ENCODE measurements at regions not wholly inside any gene's neighbourhood (a gene's known extent, or its start where the extent isn't known, plus 50 kb on each side); places are given as distances from the start of the nearest gene placed in this dataset.

DNA sequence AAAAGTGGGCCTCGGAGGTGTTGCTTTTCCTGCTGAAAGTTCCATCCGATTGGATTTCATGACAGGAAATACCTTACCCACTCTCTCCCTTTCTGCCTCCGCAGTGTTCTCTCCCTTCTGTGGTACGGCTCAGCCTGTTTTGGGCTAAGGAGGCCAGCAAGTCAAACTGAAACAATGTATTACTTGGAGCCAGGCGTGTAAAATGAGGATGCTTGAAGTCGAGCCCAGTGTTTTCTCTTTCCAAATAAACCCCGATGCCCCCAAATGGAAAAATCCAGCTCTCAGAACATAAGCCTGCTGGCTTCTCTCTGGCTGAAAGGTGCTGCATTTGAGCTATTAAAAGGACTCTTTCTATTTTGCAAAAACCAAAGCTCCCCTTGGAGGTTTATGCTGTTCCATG, 124.7 kb downstream of the ZNF664 start:
- H3K9ac ChIP-seq (ENCODE audit: low read length), result no peak overlapping the region
- H4K20me1 ChIP-seq (ENCODE audit: insufficient read depth), result no peaks in the 10 kb centered on the region
- H3K4me2 ChIP-seq (ENCODE audit: low read length), result no peak overlapping the region
- no peak overlapping the region for H2AFZ ChIP-seq (ENCODE audit: low read depth, low read length)
- no peak overlapping the region for H3K4me3 ChIP-seq (ENCODE audit: low read length)
- H3K9me2 ChIP-seq (ENCODE audit: insufficient read depth, low read length), result no peaks in the 10 kb centered on the region
- H3K27ac ChIP-seq (ENCODE audit: low read length), result no peak overlapping the region
- H3K36me3 ChIP-seq (ENCODE audit: insufficient read depth, low read length), result no peaks in the 10 kb centered on the region
- no peaks in the 10 kb centered on the region for H3K27me3 ChIP-seq (ENCODE audit: insufficient read depth, low read depth, low read length)
- no peak for TF ChIP-seq EP300 (conservative IDR thresholded peaks at IDR 0.05; ENCODE audit: poor library complexity, severe bottlenecking)
- TF ChIP-seq RAD21 (conservative IDR thresholded peaks at IDR 0.05), result no peak
- TF ChIP-seq, protein P1, sequence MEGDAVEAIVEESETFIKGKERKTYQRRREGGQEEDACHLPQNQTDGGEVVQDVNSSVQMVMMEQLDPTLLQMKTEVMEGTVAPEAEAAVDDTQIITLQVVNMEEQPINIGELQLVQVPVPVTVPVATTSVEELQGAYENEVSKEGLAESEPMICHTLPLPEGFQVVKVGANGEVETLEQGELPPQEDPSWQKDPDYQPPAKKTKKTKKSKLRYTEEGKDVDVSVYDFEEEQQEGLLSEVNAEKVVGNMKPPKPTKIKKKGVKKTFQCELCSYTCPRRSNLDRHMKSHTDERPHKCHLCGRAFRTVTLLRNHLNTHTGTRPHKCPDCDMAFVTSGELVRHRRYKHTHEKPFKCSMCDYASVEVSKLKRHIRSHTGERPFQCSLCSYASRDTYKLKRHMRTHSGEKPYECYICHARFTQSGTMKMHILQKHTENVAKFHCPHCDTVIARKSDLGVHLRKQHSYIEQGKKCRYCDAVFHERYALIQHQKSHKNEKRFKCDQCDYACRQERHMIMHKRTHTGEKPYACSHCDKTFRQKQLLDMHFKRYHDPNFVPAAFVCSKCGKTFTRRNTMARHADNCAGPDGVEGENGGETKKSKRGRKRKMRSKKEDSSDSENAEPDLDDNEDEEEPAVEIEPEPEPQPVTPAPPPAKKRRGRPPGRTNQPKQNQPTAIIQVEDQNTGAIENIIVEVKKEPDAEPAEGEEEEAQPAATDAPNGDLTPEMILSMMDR (IDR thresholded peaks at IDR 0.05; ENCODE audit: poor library complexity, severe bottlenecking), result no peak
- no peak for TF ChIP-seq EZH2 (IDR thresholded peaks at IDR 0.05; ENCODE audit: borderline replicate concordance, insufficient read depth, low read length, poor library complexity, severe bottlenecking)
- TF ChIP-seq, protein P2, sequence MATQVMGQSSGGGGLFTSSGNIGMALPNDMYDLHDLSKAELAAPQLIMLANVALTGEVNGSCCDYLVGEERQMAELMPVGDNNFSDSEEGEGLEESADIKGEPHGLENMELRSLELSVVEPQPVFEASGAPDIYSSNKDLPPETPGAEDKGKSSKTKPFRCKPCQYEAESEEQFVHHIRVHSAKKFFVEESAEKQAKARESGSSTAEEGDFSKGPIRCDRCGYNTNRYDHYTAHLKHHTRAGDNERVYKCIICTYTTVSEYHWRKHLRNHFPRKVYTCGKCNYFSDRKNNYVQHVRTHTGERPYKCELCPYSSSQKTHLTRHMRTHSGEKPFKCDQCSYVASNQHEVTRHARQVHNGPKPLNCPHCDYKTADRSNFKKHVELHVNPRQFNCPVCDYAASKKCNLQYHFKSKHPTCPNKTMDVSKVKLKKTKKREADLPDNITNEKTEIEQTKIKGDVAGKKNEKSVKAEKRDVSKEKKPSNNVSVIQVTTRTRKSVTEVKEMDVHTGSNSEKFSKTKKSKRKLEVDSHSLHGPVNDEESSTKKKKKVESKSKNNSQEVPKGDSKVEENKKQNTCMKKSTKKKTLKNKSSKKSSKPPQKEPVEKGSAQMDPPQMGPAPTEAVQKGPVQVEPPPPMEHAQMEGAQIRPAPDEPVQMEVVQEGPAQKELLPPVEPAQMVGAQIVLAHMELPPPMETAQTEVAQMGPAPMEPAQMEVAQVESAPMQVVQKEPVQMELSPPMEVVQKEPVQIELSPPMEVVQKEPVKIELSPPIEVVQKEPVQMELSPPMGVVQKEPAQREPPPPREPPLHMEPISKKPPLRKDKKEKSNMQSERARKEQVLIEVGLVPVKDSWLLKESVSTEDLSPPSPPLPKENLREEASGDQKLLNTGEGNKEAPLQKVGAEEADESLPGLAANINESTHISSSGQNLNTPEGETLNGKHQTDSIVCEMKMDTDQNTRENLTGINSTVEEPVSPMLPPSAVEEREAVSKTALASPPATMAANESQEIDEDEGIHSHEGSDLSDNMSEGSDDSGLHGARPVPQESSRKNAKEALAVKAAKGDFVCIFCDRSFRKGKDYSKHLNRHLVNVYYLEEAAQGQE (IDR thresholded peaks at IDR 0.05; ENCODE audit: borderline replicate concordance), result no peak
- TF ChIP-seq POLR2AphosphoS5 (IDR thresholded peaks at IDR 0.05), result no peak
- TF ChIP-seq TAF1 (IDR thresholded peaks at IDR 0.05; ENCODE audit: low read depth), result no peak
- H3F3A ChIP-seq (ENCODE audit: insufficient read depth, low read length, poor library complexity, severe bottlenecking), result no peaks in the 10 kb centered on the region
- no peaks in the 10 kb centered on the region for H3K79me2 ChIP-seq (replicated peaks; ENCODE audit: insufficient read depth, low read length)
- H3K9me3 ChIP-seq (ENCODE audit: low read length), result no peaks in the 10 kb centered on the region

DNA sequence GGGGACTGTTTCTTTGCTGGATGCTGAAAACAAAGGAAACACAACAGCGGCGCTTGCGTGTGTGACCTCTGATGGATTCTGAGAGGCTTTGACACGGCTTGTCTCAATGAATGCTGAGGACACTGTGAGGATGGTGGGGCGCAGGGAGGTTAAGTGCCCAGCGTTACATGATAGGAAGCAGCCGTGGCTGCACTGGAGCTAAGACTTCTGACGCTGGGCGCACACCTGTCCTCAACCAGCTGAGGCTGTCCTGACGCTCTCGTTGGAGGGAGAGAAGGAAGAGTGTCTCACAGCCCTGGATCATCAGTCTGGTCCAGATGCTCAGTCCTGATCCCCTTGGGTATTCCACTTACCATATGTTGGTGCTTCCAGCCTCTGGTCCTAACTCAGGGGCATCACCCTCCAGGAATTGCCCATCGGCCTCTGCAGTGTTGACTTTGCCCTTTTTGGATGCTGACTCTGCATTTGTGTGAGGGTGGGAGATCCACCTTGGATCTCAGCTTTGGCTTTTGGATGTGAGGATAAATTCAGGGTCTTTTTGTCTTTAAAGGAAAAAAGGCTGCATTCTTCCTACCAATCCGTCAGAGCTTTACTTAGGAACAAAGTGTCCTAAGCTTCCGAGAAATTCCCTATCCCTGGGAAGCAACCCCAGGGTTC, 125.2 kb downstream of the ZNF664 start:
- Histone ChIP-seq H3K27me3 (ENCODE audit: insufficient read depth, low read depth, low read length) (no peaks in the 10 kb centered on the region), H3K9me3 (ENCODE audit: low read length) (no peaks in the 10 kb centered on the region), H3F3A (ENCODE audit: insufficient read depth, low read length, poor library complexity, severe bottlenecking) (no peaks in the 10 kb centered on the region), H3K9me2 (ENCODE audit: insufficient read depth, low read length) (no peaks in the 10 kb centered on the region), H3K36me3 (ENCODE audit: insufficient read depth, low read length) (no peaks in the 10 kb centered on the region), H3K9ac (ENCODE audit: low read length) (no peak overlapping the region), H3K4me2 (ENCODE audit: low read length) (no peak overlapping the region), H3K79me2 (replicated peaks; ENCODE audit: insufficient read depth, low read length) (no peaks in the 10 kb centered on the region), H3K27ac (ENCODE audit: low read length) (no peak overlapping the region), H4K20me1 (ENCODE audit: insufficient read depth) (no peaks in the 10 kb centered on the region), H3K4me3 (ENCODE audit: low read length) (no peak overlapping the region), H2AFZ (ENCODE audit: low read depth, low read length) (no peak overlapping the region)
- no peak for TF ChIP-seq SMC3 (conservative IDR thresholded peaks at IDR 0.05; ENCODE audit: poor library complexity)
- no peak for TF ChIP-seq MXI1 (conservative IDR thresholded peaks at IDR 0.05; ENCODE audit: poor library complexity, severe bottlenecking)
- TF ChIP-seq POLR2AphosphoS5 (IDR thresholded peaks at IDR 0.05), result no peak
- TF ChIP-seq EP300 (conservative IDR thresholded peaks at IDR 0.05; ENCODE audit: poor library complexity, severe bottlenecking), result no peak
- TF ChIP-seq, protein P1 (IDR thresholded peaks at IDR 0.05; ENCODE audit: poor library complexity, severe bottlenecking), result no peak
- TF ChIP-seq, protein P2 (IDR thresholded peaks at IDR 0.05; ENCODE audit: borderline replicate concordance), result no peak
- TF ChIP-seq RAD21 (conservative IDR thresholded peaks at IDR 0.05), result no peak
- no peak for TF ChIP-seq TAF1 (IDR thresholded peaks at IDR 0.05; ENCODE audit: low read depth)
- TF ChIP-seq EZH2 (IDR thresholded peaks at IDR 0.05; ENCODE audit: borderline replicate concordance, insufficient read depth, low read length, poor library complexity, severe bottlenecking), result no peak

Data from neural cell (in vitro differentiated cells).